Lung (tissue), 1 donor: ENCODE measurements at regions not wholly inside any gene's neighbourhood (a gene's known extent, or its start where the extent isn't known, plus 50 kb on each side); places are given as distances from the start of the nearest gene placed in this dataset. TPM values are rescaled to one million over a fixed set of nuclear protein-coding genes. Genes with fewer than 3 reads are reported as not detected.

Experiments used
- small RNA-seq: library from RNA; depleted of rRNA; stranded (forward); fragments of <200 nt; gene quantifications from one replicate; pipeline ENCODE3, GENCODE V24; 2014; ENCODE audit warnings: low replicate concordance

Small RNA genes lying in the stretch of these regions (small RNA-seq; reads per million reads assigned to genes)
- not detected for gene RN7SL484P
